GM10266 (cell line): ENCODE measurements at regions not wholly inside any gene's neighbourhood (a gene's known extent, or its start where the extent isn't known, plus 50 kb on each side); places are given as distances from the start of the nearest gene placed in this dataset.
A peak's percentile ranks its signal among the peaks of the same experiment; 100 is the strongest.

Source experiments
- DNase-seq: peaks from one replicate; pipeline ENCODE4 v3.0.0; 2012; ENCODE audit errors: extremely low spot score
- TF ChIP-seq, protein P1 (sequence below): IDR thresholded peaks from 2 replicates; pipeline ENCODE4 v1.5.1; 2012; ENCODE audit warnings: mild to moderate bottlenecking, low read depth; ENCODE audit not compliant: control insufficient read depth, insufficient read depth; ENCODE audit errors: missing control alignments

DNA sequence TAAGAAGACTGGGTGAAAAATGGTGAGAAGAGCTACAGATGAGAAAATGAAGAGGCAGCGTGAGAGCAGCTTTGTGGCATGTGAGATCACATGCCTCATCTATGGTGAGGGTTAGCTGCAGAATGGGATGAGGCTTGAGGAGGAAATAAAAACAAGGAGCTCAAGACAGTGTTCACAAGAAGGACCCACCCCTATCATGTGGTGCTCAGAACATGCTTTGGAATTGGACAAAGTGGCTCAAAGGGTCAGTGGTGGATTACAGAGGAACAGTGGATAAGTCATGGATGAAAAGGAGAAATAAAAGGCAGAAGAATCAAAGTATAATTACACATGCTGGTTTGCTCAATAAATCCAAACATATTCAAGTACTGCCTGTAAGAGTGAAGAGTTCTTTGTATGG lies 126.9 kb upstream of the UST start:
- no peak for DNase-seq
- TF ChIP-seq, protein P1, sequence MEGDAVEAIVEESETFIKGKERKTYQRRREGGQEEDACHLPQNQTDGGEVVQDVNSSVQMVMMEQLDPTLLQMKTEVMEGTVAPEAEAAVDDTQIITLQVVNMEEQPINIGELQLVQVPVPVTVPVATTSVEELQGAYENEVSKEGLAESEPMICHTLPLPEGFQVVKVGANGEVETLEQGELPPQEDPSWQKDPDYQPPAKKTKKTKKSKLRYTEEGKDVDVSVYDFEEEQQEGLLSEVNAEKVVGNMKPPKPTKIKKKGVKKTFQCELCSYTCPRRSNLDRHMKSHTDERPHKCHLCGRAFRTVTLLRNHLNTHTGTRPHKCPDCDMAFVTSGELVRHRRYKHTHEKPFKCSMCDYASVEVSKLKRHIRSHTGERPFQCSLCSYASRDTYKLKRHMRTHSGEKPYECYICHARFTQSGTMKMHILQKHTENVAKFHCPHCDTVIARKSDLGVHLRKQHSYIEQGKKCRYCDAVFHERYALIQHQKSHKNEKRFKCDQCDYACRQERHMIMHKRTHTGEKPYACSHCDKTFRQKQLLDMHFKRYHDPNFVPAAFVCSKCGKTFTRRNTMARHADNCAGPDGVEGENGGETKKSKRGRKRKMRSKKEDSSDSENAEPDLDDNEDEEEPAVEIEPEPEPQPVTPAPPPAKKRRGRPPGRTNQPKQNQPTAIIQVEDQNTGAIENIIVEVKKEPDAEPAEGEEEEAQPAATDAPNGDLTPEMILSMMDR: no peak

- peak; percentile 50 for DNase-seq
- TF ChIP-seq, protein P1: no peak
Measured at GRCh38 chr6:148620579-148621298, 126.1 kb upstream of the UST start.

- no peak for DNase-seq
- TF ChIP-seq, protein P1: no peak
Measured at GRCh38 chr6:148625609-148626008, 121.2 kb upstream of the UST start.

DNA sequence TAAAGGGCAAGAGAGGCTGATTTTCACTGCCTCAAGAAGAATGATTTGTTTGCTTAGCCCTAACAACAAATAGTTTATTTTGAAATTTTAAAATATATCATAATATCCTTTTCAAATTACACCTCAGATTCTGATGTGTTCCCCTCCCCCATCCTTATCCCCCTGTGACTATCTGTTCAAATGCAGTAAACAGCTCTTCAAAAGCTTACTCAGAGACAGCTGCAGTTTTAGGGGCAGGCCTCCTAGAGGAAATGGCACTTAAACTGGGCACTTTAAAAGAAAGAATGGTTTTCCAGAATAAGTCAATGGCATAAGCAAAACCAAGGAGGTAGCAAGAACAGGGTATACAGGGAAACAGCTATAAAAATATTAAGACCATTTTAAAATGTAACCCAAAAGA lies 118.6 kb upstream of the UST start:
- DNase-seq: no peak
- TF ChIP-seq, protein P1: no peak

DNA sequence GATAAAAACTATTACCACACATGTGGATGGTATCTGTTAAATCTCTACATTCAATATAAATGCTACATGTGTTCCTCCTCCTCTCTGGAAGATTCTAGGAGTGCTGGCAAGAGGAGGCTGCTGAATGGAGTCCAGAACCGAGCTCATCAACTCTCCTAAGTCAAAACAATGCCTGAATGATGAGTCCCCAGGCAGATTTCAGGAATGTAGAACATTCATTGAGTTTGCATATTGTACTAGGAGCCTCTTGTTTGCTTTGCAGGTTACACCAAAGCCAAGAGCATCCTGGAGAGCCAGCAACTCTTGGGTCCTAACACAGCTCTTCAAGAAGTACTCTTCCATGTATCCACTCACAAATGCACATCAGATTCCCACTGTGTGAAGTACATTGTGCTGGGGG lies 117.6 kb upstream of the UST start:
- DNase-seq: no peak
- TF ChIP-seq, protein P1: no peak

DNA sequence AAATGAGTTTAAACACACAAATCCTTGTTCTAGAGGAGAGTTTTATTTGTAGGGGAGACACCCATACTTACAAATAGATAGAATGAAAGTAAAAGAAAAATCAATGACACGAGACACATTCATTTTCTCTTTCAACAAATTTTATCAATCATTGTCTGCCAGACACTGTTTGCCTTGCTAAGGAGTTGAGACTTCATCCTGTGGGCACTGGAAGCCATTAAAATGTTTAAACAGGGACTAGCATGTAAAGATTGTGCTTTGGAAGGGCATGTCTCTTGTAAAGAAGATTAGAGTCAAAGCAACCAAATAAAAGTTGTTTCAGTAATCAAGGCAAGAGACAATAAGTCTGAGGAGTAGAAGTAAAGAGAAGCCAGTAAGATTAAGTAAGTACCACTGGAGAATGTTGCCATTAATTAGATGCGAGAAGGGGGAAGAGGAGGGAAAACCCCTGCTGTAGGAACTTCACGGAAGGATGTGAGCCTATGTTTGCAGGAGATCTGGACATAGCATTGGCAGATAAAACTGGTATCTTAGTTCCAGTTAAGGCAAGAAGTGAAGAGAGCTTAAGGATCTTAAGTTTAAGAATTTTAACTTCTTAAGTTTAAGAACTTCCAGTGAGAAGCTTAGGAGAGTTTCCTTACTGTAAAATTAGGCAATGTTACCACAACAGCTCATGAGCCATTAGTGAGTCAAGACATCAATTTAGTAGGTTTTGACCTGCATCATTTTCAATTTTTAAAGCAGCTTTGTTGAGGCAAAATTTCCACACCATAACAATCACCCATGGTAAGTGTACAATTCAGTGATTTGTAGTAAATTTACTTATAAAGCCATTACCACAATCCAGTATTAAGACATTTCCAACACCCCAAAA lies 117.0 kb upstream of the UST start:
- no peak for DNase-seq
- TF ChIP-seq, protein P1: no peak
